Astrocyte (in vitro differentiated cells and primary cell): ENCODE measurements at regions not wholly inside any gene's neighbourhood (a gene's known extent, or its start where the extent isn't known, plus 50 kb on each side); places are given as distances from the start of the nearest gene placed in this dataset.

Experiments
- DNase-seq: peaks from one replicate; pipeline ENCODE4 v3.0.0-alpha.2; 2010; ENCODE audit warnings: low read depth
- FAIRE-seq: peaks from 2 replicates; lab custom pipeline; 2011; peaks lifted over from hg19 to GRCh38; lab: Jason Lieb, UNC
- H2AFZ ChIP-seq: 2 replicates; pipeline ENCODE4 v1.6.0; 2012; ENCODE audit warnings: low read depth, low read length, inconsistent platforms
- H3K27ac ChIP-seq: 2 replicates; pipeline ENCODE4 v1.5.1; 2011; ENCODE audit warnings: low read depth, low read length, inconsistent platforms
- H3K27me3 ChIP-seq: 2 replicates; pipeline ENCODE4 v1.6.0; 2011; ENCODE audit warnings: low read length, inconsistent platforms; ENCODE audit not compliant: insufficient read depth
- H3K36me3 ChIP-seq: 2 replicates; pipeline ENCODE4 v1.5.1; 2011; ENCODE audit warnings: low read length, inconsistent platforms; ENCODE audit not compliant: insufficient read depth
- H3K4me1 ChIP-seq: 2 replicates; pipeline ENCODE4 v1.5.1; 2011; ENCODE audit warnings: low read length, inconsistent platforms; ENCODE audit not compliant: insufficient read depth
- H3K4me2 ChIP-seq: 2 replicates; pipeline ENCODE4 v1.6.0; 2012; ENCODE audit warnings: low read length, inconsistent platforms
- H3K4me3 ChIP-seq: 2 replicates; pipeline ENCODE4 v1.5.1; 2011; ENCODE audit warnings: low read depth, mild to moderate bottlenecking, low read length, inconsistent platforms; ENCODE audit not compliant: insufficient read depth
- H3K79me2 ChIP-seq: 2 replicates; pipeline ENCODE4 v1.6.0; 2012; ENCODE audit warnings: mild to moderate bottlenecking, low read length, inconsistent platforms; ENCODE audit not compliant: insufficient read depth
- H3K9ac ChIP-seq: 2 replicates; pipeline ENCODE4 v1.6.0; 2012; ENCODE audit warnings: mild to moderate bottlenecking, low read length, inconsistent platforms
- H3K9me3 ChIP-seq: 2 replicates; pipeline ENCODE4 v1.5.1; 2012; ENCODE audit warnings: low read depth, mild to moderate bottlenecking, low read length, inconsistent platforms; ENCODE audit not compliant: insufficient read depth
- H4K20me1 ChIP-seq: 2 replicates; pipeline ENCODE4 v1.6.0; 2012; ENCODE audit warnings: low read length, inconsistent platforms; ENCODE audit not compliant: insufficient read depth
- H3K27ac Mint-ChIP-seq: one replicate; pipeline ENCODE4 v1.8.0; 2021; ENCODE audit warnings: mild to moderate bottlenecking, mixed read lengths; ENCODE audit not compliant: unreplicated experiment
- H3K27me3 Mint-ChIP-seq: one replicate; pipeline ENCODE4 v1.8.0; 2021; ENCODE audit warnings: low read depth, mixed read lengths; ENCODE audit not compliant: unreplicated experiment
- H3K36me3 Mint-ChIP-seq: one replicate; pipeline ENCODE4 v1.8.0; 2021; ENCODE audit warnings: low read depth, mixed read lengths; ENCODE audit not compliant: unreplicated experiment
- H3K4me1 Mint-ChIP-seq: one replicate; pipeline ENCODE4 v1.8.0; 2021; ENCODE audit warnings: low read depth, mixed read lengths; ENCODE audit not compliant: unreplicated experiment
- H3K4me3 Mint-ChIP-seq: one replicate; pipeline ENCODE4 v1.8.0; 2021; ENCODE audit warnings: mild to moderate bottlenecking, moderate library complexity, mixed read lengths; ENCODE audit not compliant: unreplicated experiment
- H3K9me3 Mint-ChIP-seq: one replicate; pipeline ENCODE4 v1.8.0; 2021; ENCODE audit warnings: mild to moderate bottlenecking, mixed read lengths; ENCODE audit not compliant: unreplicated experiment
- CTCF ChIP-seq: IDR thresholded peaks from 2 replicates; pipeline ENCODE4 v1.5.1; 2011; ENCODE audit warnings: low read depth, mild to moderate bottlenecking, inconsistent platforms, low read length, moderate library complexity; ENCODE audit not compliant: insufficient read depth
- EZH2 ChIP-seq: IDR thresholded peaks from 2 replicates; pipeline ENCODE4 v1.6.1; 2012; ENCODE audit warnings: mild to moderate bottlenecking, low read length, inconsistent platforms; ENCODE audit not compliant: insufficient read depth

GRCh38 chr2:84290537-84290936, 168.5 kb downstream of the SUCLG1 start:
- H3K79me2 ChIP-seq = no peaks in the 10 kb centered on the region
- DNase-seq = no peak
- H3K4me3 ChIP-seq = no peak overlapping the region
- no peak overlapping the region for H3K27ac ChIP-seq
- no peaks in the 10 kb centered on the region for H3K4me1 ChIP-seq
- Mint-ChIP-seq H3K36me3 (peaks cover 2% of the 10 kb centered on the region), H3K4me1 (peaks cover 3% of the 10 kb centered on the region), H3K4me3 (no peak overlapping the region), H3K9me3 (peaks cover 4% of the 10 kb centered on the region), H3K27ac (no peak overlapping the region), H3K27me3 (peaks cover 2% of the 10 kb centered on the region)
- no peak overlapping the region for H2AFZ ChIP-seq
- no peak for FAIRE-seq
- no peak overlapping the region for H3K9ac ChIP-seq
- H3K9me3 ChIP-seq = no peaks in the 10 kb centered on the region
- no peaks in the 10 kb centered on the region for H3K36me3 ChIP-seq
- no peak overlapping the region for H3K4me2 ChIP-seq
- H4K20me1 ChIP-seq = no peaks in the 10 kb centered on the region
- no peak for TF ChIP-seq EZH2
- no peak for TF ChIP-seq CTCF
- H3K27me3 ChIP-seq = no peaks in the 10 kb centered on the region

- Histone ChIP-seq H3K9me3 (no peaks in the 10 kb centered on the region), H3K4me1 (no peaks in the 10 kb centered on the region), H2AFZ (no peak overlapping the region), H3K27ac (no peak overlapping the region), H3K36me3 (no peaks in the 10 kb centered on the region), H3K79me2 (no peaks in the 10 kb centered on the region), H3K9ac (no peak overlapping the region), H3K27me3 (no peaks in the 10 kb centered on the region), H4K20me1 (no peaks in the 10 kb centered on the region), H3K4me3 (no peak overlapping the region), H3K4me2 (no peak overlapping the region)
- H3K9me3 Mint-ChIP-seq = peaks cover 4% of the 10 kb centered on the region
- no peak for DNase-seq
- H3K36me3 Mint-ChIP-seq = peaks cover 2% of the 10 kb centered on the region
- H3K4me3 Mint-ChIP-seq = no peak overlapping the region
- peak overlapping the region; percentile 12 for H3K27ac Mint-ChIP-seq
- TF ChIP-seq CTCF = no peak
- peaks cover 3% of the 10 kb centered on the region for H3K4me1 Mint-ChIP-seq
- peaks cover 2% of the 10 kb centered on the region for H3K27me3 Mint-ChIP-seq
- no peak for FAIRE-seq
Observed at GRCh38 chr2:84288293-84288692, 170.8 kb downstream of the SUCLG1 start.

GRCh38 chr2:84286878-84287277, 172.2 kb downstream of the SUCLG1 start:
- FAIRE-seq (no peak), DNase-seq (no peak)
- Histone ChIP-seq H3K9me3 (no peaks in the 10 kb centered on the region), H3K4me3 (no peak overlapping the region), H3K36me3 (no peaks in the 10 kb centered on the region), H2AFZ (no peak overlapping the region), H3K9ac (no peak overlapping the region), H3K4me1 (no peaks in the 10 kb centered on the region), H3K79me2 (no peaks in the 10 kb centered on the region), H4K20me1 (no peaks in the 10 kb centered on the region), H3K4me2 (no peak overlapping the region), H3K27ac (no peak overlapping the region), H3K27me3 (no peaks in the 10 kb centered on the region)
- no peak overlapping the region for H3K27ac Mint-ChIP-seq
- H3K36me3 Mint-ChIP-seq = peaks cover 2% of the 10 kb centered on the region
- TF ChIP-seq EZH2 = no peak
- TF ChIP-seq CTCF = no peak
- no peak overlapping the region for H3K4me3 Mint-ChIP-seq
- peaks cover 3% of the 10 kb centered on the region for H3K9me3 Mint-ChIP-seq
- peaks cover 2% of the 10 kb centered on the region for H3K27me3 Mint-ChIP-seq
- H3K4me1 Mint-ChIP-seq = peaks cover 3% of the 10 kb centered on the region
